ENCODE measurements at regions not wholly inside any gene's neighbourhood (a gene's known extent, or its start where the extent isn't known, plus 50 kb on each side); places are given as distances from the start of the nearest gene placed in this dataset.

DNA sequence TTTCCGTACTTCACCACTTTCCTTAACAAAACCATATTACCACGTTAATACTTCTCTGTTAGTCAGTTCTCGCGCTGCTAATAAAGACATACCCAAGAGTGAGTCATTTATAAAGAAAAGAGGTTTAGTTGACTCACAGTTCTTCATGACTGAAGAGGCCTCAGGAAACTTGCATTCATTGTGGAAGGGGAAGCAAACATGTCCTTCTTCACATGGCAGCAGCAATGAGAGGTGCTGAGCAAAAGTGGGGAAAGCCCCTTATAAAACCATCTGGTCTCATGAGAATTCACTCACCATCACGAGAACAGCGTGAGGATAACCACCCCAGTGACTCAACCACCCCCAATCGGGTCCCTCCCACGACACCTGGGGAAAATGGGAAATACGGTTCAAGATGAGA is 289.8 kb upstream of the CLNK start:
- DNase-seq, result no peak

DNA sequence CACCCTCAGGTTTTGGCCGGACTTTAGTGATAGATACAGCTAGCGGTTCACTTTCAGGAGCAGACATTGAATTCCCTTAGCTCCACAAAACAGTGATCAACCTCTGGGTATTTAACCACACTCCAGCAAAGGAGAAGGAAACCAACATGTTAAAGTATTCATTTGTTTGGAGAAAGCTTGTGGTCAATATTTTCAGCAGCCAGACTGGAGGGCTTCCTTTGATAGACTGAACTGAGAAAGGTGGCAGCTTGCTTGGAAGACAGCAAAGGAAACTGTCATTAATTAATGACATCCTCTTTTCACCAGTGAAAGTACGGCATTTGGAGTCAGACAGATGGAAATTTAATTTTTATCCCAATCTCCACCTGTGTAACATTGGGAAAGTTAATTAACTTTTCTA is 289.1 kb upstream of the CLNK start:
- no peak for DNase-seq

DNA sequence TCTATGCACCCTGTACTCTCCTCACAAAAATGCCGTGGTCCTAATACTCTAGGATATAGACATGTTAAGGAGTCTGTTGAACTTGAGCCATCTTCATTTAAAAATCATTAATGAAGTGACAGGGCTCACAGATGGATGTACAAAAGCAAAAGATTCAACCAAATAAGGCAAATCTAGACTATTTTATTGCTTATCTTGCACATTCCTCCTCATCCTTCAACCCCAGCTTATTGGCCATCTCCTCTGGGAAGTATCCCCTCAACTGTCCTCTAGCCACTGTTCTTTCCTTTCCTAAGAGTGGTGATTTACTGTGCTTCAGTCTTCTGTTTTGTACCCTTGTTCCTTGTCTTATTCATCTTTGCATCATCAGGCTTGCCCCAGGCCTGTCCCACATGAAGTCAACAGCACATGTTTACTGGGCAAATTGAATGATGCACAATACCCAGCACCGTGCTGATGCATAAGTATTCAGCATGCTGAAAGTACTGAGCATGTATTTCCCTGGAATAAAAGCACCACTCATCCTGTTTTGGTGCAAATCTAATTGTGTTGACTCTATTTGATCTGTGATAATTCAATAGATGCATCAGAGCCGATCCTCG is 287.3 kb upstream of the CLNK start:
- no peak for DNase-seq

DNA sequence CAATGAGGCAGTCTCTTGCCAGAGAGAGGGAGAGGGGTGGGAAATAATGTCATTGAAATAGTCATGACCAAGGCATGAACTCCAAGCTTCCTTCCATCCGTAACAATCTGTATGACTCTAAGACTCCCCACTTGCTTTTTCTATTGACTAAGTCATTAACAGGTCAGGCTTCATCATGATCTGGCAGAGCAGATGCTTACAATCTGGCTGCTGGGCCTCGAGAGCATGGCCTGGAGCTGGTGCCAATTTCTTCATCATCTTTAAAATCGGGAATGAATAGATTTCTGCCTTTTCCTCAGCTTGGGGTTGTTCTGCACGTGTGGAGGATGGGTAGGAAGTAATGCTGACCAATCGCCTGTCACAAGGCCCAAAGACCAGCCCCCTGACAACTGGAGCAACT is 280.6 kb upstream of the CLNK start:
- DNase-seq, result no peak

DNA sequence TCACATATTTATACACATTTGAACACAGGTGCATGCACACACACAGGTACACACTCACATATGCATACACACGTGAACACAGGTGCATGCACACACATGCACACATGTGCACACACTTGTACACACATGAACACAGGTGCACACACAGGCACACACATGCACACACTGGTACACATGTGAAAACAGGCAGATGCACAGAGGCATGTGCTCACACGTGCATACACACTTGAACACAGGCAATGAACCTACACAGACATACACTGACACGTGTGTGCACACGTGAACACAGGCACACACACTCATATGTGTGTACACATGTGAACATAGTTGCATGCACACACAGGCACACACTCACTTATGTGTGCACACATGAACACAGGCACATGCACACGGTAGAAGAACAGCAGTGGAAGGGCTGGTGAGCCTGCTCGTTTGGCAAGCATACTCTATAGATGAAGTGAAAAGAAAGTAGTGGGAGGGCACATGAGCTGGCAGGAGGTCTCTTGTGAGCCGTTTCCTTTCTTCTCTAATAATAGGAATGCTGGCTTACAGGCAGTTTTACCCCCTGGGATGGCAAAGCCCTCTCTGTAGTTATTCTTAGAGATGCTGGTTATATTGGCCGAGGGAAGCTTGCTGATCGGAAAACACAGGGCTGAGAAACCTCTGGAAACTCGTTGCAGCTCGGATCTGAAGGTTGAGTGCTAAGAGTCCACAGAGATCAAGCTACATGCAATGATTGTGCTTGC is 279.6 kb upstream of the CLNK start:
- no peak for DNase-seq

DNA sequence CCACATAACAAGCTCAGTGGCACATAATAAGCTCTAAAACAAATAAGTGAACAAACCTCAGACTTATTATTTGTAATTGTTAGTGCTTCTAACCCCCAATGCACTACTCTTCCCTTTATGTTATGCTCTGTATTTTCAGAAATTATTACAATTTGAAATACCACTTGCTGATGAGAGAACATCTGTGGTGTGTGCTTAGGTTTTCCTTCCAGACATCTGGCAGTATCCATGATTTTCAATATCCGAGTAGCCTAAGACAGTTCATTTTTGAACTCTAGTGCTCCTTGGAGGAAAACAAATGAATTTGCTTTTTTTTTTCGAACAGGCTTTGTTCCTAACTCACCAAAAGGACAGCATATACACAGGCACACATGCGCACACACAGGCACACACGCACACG is 278.7 kb upstream of the CLNK start:
- DNase-seq, result no peak

DNA sequence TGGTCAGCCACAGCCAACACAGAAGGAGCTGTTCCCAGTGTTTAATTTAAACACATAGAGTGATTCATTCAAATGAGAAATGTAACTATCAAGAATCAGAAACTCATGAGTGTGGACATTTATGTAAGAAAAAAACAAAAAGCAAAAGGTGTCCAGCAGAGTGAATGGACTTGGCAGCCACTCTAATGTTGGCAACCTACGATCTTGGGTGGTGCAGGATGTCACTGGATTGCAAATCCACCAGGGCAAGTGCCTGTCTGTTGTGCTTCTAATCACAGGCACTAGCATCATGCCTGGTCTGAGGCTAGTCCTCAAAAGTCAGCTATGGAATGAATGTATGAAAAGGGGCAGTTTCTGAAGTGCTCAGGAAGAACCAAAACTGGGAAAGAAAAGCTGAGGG is 277.7 kb upstream of the CLNK start:
- no peak for DNase-seq

DNA sequence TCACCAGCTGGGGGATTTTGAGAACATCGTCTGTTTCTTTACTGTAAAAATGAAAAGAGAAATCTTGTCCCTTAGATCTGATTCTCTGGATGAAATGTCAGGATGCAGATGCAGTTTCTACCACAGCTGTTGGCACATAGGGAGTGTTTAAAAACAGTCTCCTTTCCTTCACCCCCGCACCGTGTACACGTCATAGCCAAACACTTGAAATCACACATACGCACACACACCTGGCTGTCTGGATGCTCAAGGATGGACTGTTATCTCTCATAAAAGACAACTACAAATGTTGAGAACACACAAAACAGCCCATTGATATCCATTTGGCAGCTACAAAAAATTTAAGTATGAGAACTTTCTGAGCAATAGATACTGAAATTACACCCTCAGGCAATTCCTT is 275.8 kb upstream of the CLNK start:
- no peak for DNase-seq

DNA sequence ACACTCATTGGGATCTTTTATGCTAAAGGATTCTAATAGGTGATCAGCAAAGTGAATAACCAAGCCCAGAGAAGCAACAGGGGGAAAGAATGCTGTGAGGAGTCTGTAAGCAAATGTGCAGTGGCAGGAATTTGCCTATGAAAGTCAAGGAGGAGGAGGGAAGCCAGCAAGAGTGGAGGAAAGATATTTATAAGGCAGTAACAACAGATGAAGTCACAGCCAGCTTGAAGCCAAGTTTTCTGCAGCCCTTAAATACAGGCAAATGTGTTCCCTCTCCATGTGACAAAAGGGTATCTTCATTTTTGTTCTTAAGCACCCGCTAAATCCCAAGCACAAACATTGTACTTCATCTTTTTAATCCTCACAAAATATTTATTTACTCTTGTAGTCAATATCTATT is 275.0 kb upstream of the CLNK start:
- DNase-seq, result no peak

DNA sequence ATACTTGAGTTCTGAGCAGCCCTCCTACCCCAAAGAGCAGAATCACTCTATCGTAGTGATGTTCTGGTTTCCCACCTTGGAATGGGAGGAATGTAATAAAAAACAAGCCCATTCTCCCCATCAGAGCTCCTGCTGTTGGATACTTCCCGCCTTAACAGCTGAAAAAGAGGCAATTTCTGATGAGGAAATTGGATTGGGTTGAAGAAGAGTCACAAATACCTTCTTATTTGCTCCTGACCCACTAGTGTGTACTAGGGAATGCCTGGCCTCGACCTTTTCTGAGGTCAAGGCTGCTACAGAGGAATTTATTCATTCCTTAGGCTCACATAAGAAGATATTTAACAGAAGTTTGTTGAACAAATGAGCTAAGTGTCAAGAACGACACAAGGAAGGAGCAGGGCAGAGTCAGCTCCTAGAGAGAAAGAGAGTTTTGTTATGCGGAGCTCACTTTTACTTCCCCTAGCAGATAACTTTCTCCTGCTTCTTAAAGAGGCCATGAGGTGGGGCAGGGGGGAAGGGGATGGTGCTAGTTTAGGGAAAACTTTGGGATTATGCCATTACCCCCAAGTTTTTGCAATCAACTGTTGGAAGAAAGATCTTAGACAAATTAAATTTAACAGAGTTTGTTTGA is 273.8 kb upstream of the CLNK start:
- no peak for DNase-seq

DNA sequence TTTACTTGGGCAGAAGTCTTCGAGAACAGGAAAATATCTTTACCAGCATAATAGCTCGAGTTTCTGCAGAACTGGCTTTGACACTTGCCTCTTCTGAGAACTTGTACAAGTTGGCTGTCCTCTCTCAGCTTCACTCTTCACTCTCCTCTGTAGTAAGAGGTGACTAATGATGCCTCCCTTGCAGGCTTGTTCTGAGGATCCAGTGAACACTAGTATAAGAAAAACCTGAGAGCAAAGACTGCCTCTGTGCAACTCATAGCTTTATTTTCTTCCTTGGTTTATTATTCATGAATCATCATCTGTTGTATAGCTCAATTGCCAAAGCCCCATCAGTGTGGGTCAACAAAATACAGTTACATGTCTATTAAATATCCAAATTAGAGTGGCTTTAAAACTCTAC is 266.7 kb upstream of the CLNK start:
- DNase-seq, result no peak

DNA sequence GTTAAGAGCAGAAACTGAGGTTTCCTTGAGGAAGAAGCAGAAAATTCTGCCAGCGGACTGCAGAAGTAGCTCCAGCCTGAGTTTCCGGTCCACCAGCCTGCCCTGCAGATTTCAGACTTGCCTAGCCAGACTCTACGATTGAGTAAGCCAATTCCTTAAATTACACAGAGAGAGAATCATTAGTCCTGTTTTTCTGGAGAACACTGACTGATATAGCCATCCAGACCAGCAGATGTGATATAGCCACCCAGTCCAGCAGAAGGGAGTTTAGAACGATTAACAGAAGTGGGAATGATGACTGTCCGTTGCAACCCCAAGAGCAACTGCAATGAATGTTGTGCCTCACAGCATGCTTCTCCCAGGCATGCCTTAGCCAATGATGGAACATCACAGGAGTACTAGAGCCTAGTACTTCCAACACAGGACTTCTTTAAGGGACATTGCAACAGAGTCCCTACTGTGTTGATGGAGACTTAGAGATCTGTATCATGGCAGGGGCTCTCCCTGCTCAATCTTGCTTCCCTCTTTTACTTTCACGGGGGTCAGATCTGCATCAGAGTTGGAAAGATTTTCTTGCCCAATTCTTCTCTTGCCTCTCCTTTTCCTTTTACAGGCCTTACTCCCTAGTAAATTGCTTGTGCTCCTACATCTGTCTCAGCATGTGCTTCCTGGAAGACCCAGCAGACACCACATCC is 264.6 kb upstream of the CLNK start:
- DNase-seq, result no peak

DNA sequence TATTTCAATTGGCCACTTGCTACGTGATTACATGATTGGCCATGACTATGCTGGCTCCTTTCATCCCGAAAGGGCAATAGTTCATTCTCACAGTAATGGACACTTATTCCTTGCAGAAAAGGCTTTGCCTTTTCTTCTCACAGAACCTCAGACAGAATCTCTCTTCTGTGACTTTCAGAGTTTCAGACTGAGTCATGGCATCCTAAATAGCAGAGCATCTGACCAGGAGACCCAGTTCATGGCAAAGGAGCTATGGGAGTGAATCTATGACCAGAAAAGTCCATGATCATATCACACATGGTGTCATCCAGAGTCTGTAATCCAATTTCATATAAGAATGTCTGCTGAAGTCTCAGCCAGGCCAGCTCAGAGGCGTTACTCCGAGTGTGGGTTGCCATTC is 263.3 kb upstream of the CLNK start:
- DNase-seq, result no peak

DNA sequence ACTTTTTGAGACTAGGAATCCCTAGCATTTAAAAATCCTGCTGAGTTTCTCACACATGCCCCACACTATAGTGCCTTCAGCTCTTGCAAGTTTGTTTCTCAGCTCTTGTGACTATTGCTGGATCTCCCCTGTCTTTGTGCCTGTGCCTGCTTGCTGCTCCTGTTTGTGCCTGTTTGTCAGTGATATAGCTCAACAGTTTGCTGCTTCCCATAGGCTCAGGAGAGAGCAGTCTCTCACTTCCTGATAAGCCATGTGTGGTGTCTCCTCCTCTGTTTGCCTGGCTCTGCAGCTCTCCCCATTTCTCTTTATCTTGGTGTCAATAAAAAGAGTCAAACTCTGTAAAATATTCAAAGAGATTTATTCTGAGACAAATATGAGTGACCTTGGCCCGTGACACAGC is 259.8 kb upstream of the CLNK start:
- DNase-seq, result no peak

DNA sequence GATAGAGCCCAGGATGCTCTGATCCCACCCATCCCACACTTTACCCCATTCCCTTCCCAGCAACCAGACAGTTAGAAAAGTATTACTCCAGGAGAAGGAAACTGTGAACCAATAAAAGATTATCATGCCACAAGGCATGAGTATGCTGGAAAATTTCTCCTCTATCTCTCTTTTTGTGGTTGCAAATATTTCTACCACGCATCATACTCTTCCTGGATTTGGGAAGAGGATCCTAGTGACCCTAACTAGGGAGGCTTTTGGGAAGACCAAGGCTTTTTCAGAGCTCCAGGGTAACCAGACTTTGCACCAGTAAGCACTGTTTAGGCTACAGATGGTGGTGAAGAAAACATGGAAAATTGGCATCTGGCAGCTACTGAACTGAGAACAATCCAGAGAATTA is 257.6 kb upstream of the CLNK start:
- DNase-seq, result no peak

DNA sequence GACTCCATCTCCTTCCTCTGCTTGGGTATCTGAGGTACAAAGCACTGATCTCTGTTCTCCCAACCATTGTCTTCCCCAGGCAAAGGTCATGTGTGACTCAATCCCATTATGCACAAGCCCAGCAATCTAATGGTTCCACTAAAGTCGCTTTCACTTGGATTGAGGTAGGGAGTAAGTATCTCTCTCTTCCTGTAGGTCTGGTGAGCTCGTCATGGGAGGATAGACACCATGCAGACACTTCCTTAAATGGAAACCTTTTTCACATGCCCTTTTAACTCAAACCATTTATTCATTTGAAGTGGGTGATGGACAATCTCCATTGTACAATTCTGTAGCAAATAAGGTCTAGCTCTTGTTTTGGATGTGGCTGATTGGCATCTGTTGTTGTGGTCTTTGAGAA is 245.2 kb upstream of the CLNK start:
- no peak for DNase-seq

DNA sequence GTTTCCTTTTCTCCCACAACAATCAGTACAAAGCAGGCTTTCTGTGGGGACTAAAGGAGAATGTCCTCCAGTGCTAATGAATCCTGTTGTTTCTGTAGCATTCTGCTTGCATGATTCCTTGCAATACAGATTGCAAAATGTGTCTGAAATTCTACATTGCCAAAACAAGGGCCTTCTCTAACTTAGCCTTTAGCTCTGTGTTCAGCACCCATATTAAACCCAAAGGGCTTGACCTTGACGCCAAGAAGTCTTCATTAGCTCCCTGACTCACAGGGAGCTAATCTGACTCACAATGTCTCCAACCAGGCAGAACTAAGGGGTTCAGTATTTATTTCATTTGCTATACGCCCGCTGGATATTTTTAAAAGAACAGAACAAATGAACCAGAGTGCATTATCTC is 241.4 kb upstream of the CLNK start:
- no peak for DNase-seq

DNA sequence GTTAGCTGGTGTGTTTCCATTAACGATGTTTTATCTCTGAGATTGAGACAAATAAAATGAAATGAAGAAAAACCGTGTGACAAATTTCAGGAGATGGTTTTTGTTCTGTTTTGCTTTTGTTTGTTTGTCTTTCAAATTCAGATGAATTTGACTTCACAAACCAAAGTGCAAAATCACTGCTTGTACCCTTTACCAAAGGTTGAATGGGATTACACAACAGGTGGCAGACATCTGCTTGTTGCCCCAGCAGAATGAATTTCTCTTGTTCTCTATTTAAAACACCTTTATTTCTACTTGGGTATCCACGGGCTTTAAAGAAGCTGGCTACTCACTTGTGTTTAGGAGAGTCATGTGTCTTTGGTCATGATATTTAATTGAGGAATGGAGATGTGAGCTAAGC is 239.7 kb upstream of the CLNK start:
- DNase-seq, result no peak

DNA sequence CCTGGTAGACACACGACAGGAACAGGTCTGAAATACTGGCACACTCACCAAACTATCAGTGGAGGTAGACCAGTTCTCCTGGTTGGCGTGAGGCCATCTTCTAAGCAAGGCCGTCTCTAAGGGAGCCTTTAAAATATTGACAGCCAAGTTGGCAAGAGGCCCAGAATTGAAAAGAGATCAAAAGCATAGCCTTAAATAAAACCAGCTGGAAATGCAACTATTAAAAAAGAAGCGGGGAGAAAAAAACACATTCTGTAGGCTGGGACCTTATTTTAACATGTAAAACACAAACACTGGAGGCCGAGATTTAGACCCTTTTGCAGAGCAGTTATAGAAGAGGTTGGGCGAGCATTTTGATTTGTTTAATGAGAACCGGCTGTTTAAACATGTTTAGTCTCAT is 233.0 kb upstream of the CLNK start:
- no peak for DNase-seq

DNA sequence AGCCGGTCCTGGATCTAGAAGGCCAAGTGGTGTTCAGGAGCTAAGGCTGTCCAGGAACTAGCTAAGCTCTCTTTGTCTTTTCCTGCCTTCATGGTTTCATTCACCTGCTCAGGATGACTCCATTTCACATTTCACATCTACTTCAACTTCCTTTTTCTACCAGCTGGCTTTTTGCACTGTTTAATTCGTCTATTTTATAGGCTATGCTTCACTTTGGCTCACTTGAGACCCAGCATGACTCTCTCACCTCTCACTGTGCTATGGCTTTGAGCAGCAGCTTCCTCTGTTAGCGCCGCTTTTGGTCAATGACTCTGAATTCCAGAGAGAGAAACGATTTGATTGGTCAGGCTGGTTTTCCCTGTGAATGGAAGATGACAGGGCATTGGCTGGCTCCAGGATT is 213.5 kb upstream of the CLNK start:
- DNase-seq, result no peak

DNA sequence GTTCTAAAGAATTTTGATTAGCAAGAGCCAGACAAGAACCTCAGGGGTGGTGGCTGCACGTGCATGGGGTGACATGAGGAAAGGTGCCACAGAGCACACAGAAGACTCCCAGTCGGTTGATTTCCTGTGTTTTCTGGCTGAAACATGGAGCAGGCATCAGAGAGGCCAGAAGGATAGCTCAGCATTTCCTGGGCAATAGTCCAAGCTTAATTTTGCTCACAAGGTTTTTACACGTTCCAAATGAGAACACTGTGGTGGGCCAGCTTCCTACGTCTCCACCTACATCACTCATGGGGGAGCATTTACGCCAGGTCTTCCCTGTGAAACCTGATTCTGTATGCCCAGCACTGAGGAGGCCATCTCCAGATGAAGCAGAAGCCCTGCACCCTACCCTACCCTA is 212.5 kb upstream of the CLNK start:
- DNase-seq, result no peak

DNA sequence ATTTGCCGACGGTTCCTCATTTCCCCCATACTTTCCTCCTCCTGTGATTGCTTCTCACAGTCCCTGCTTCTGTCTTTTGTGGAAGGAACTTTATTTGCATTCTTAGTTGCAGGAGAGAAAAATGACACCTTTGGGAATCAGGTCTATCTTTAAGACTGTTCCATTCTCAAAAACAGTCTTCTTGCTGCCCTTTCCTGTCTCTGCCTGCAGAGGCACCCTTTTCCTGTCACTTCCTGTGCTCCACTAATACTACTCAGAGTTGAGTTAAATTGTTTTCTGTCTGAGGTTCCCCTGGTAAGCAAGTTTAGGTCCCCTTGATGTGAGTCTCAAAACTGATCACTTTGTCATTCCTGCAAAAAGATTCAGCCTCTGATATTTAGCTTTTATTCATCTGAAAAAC is 208.8 kb upstream of the CLNK start:
- no peak for DNase-seq

DNA sequence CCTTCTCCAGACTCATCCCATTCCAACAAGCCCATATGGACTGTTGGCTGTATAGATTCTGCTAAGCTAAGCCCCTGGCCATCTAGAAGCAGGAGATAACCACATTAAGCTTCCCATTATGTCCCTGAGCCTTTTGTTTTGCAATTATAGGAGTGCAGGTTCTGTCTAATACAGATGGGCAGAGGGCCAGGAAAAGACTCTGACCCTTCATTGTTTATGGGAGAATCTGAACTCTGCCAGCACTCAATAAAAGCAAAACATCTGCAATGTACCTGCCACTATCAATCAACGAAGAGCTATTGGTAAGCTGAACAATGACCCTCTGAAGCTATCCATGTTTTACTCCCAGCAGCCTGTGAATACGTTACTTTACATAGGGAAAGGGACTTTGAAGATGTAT is 207.3 kb upstream of the CLNK start:
- DNase-seq, result no peak

DNA sequence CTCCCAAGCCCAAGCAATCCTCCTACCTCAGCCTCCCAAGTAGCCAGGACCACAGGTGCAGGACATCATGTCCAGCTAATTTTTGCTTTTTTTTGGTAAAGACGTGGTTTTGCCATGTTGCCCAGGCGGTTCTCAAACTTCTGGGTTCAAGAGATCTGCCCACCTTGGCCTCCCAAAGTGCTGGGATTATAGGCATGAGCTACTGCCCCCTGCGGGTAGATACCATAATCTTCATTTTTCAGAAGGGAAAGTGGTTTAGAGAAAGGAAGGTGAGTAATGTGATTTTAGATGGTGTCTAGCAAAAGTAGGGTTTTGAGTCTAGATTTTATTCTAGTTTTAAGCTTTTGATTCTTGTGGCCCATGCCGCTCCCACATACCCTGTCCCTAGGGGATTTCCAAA is 205.3 kb upstream of the CLNK start:
- DNase-seq, result no peak

Measured in CD4-positive, alpha-beta T cell treated with Interleukin-4 for 4 hours (primary cell).